ENCODE measurements at regions not wholly inside any gene's neighbourhood (a gene's known extent, or its start where the extent isn't known, plus 50 kb on each side); places are given as distances from the start of the nearest gene placed in this dataset.

DNA sequence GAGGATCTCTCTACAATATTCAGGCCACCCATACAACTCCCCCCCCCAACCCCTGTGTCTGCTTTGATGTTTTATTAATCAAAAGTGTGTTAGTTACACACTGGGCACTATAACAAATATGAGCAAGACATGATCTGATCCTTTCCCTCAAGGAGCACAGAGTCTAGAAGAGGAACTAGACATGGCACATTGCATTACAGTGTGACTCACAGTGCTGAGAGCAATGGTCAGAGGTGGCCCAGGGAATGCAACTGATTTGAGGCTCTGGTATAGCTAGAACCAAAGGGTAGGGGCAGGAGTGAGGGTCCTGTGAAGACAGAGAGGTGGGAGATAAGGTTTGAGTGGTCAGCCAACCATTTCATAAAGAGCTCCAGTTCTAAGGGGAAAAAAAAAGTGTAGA, 539.2 kb downstream of the ACTL7B start:
- no peak for TF ChIP-seq POLR2AphosphoS5 (IDR thresholded peaks at IDR 0.05)
- TF ChIP-seq, protein P1, sequence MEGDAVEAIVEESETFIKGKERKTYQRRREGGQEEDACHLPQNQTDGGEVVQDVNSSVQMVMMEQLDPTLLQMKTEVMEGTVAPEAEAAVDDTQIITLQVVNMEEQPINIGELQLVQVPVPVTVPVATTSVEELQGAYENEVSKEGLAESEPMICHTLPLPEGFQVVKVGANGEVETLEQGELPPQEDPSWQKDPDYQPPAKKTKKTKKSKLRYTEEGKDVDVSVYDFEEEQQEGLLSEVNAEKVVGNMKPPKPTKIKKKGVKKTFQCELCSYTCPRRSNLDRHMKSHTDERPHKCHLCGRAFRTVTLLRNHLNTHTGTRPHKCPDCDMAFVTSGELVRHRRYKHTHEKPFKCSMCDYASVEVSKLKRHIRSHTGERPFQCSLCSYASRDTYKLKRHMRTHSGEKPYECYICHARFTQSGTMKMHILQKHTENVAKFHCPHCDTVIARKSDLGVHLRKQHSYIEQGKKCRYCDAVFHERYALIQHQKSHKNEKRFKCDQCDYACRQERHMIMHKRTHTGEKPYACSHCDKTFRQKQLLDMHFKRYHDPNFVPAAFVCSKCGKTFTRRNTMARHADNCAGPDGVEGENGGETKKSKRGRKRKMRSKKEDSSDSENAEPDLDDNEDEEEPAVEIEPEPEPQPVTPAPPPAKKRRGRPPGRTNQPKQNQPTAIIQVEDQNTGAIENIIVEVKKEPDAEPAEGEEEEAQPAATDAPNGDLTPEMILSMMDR (IDR thresholded peaks at IDR 0.05): no peak
